Natural killer cell (primary cell): ENCODE measurements at regions not wholly inside any gene's neighbourhood (a gene's known extent, or its start where the extent isn't known, plus 50 kb on each side); places are given as distances from the start of the nearest gene placed in this dataset.

Source experiments
- ATAC-seq, 3 donors: fragments of 150-1000 bp in 2 of 3; fragments of 200-7000 bp in 1 of 3; cut with Tn5 transposase; 1 replicate in 1 of 3; 2 replicates in 2 of 3; pipeline ENCODE4 v1.10.0; 2021; ENCODE audit warnings: mild to moderate bottlenecking in 2 of 3, moderate library complexity in 2 of 3
- DNase-seq, 2 donors: peaks; one replicate each; pipeline versions ENCODE4 v3.0.0 to v3.0.0-alpha.2; 2013 to 2021; ENCODE audit warnings: mixed read lengths in 1 of 2
- H3K27ac ChIP-seq: one replicate; pipeline ENCODE4 v1.5.1; 2013; ENCODE audit warnings: mild to moderate bottlenecking, low read length
- H3K27me3 ChIP-seq: one replicate; pipeline ENCODE4 v1.6.1; 2013; ENCODE audit warnings: low read length; ENCODE audit not compliant: control insufficient read depth, insufficient read depth
- H3K36me3 ChIP-seq: one replicate; pipeline ENCODE4 v1.6.1; 2013; ENCODE audit warnings: low read length; ENCODE audit not compliant: control insufficient read depth, insufficient read depth
- H3K4me1 ChIP-seq: one replicate; pipeline ENCODE4 v1.6.1; 2013; ENCODE audit warnings: low read length; ENCODE audit not compliant: control insufficient read depth, insufficient read depth
- H3K4me3 ChIP-seq: one replicate; pipeline ENCODE4 v1.5.1; 2013; ENCODE audit warnings: low read length
- H3K9me3 ChIP-seq: one replicate; pipeline ENCODE4 v1.6.1; 2013; ENCODE audit warnings: low read length; ENCODE audit not compliant: control insufficient read depth, insufficient read depth
- H3K27ac Mint-ChIP-seq, 2 donors: one replicate each; pipeline ENCODE4 v1.8.0; 2022; ENCODE audit warnings: mild to moderate bottlenecking in 2 of 2, mixed read lengths in 2 of 2, moderate library complexity in 1 of 2
- H3K27me3 Mint-ChIP-seq, 2 donors: one replicate each; pipeline ENCODE4 v1.8.0; 2022; ENCODE audit warnings: low read depth in 2 of 2, mixed read lengths in 2 of 2
- H3K36me3 Mint-ChIP-seq: one replicate; pipeline ENCODE4 v1.8.0; 2022; ENCODE audit warnings: mixed read lengths
- H3K4me1 Mint-ChIP-seq, 2 donors: one replicate each; pipeline ENCODE4 v1.8.0; 2022; ENCODE audit warnings: mixed read lengths in 2 of 2
- H3K4me3 Mint-ChIP-seq: one replicate; pipeline ENCODE4 v1.8.0; 2022; ENCODE audit warnings: mild to moderate bottlenecking, moderate library complexity, mixed read lengths
- H3K9me3 Mint-ChIP-seq, 2 donors: one replicate each; pipeline ENCODE4 v1.8.0; 2022; ENCODE audit warnings: mixed read lengths in 2 of 2
- whole genome bisulfite sequencing: methylation state at CpG from one replicate; pipeline ENCODE4 v1.1.7; 2013; ENCODE audit warnings: missing lambda C conversion rate; ENCODE audit not compliant: insufficient coverage; 5-methylcytosine and 5-hydroxymethylcytosine counted together
- intact Hi-C: fragments of 100-400 bp; cut with micrococcal nuclease; formaldehyde crosslinking; loops from one replicate; pipeline ENCODE4 v1.14.2; 2022
- TF ChIP-seq, protein P1 (sequence below): fragments of 200-600 bp; IDR thresholded peaks from one replicate; pipeline ENCODE4 v1.8.0; 2022; ENCODE audit warnings: antibody characterized with exemption

GRCh38 chr2:16425462-16426336 is 239.9 kb downstream of the CYRIA start:
- H3K4me3 ChIP-seq: no peak overlapping the region
- no peak for DNase-seq
- no peaks in the 10 kb centered on the region for H3K4me1 ChIP-seq
- no peaks in the 10 kb centered on the region for H3K36me3 ChIP-seq
- no peaks in the 10 kb centered on the region for H3K4me1 Mint-ChIP-seq
- TF ChIP-seq, protein P1, sequence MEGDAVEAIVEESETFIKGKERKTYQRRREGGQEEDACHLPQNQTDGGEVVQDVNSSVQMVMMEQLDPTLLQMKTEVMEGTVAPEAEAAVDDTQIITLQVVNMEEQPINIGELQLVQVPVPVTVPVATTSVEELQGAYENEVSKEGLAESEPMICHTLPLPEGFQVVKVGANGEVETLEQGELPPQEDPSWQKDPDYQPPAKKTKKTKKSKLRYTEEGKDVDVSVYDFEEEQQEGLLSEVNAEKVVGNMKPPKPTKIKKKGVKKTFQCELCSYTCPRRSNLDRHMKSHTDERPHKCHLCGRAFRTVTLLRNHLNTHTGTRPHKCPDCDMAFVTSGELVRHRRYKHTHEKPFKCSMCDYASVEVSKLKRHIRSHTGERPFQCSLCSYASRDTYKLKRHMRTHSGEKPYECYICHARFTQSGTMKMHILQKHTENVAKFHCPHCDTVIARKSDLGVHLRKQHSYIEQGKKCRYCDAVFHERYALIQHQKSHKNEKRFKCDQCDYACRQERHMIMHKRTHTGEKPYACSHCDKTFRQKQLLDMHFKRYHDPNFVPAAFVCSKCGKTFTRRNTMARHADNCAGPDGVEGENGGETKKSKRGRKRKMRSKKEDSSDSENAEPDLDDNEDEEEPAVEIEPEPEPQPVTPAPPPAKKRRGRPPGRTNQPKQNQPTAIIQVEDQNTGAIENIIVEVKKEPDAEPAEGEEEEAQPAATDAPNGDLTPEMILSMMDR: no peak
- H3K9me3 Mint-ChIP-seq: no peaks in the 10 kb centered on the region
- H3K27ac ChIP-seq: no peak overlapping the region
- intact Hi-C loops: no loop called here
- peaks cover 0 to 3% of the 10 kb centered on the region in 2 donors for H3K27me3 Mint-ChIP-seq
- ATAC-seq: no peak
- no peak overlapping the region for H3K27ac Mint-ChIP-seq
- H3K36me3 Mint-ChIP-seq: no peaks in the 10 kb centered on the region
- H3K4me3 Mint-ChIP-seq: no peak overlapping the region
- 66% methylated on average over 6 of the region's 6 CpGs for WGBS
- H3K9me3 ChIP-seq: no peaks in the 10 kb centered on the region
- no peaks in the 10 kb centered on the region for H3K27me3 ChIP-seq

GRCh38 chr2:16420421-16420820 is 245.2 kb downstream of the CYRIA start:
- H3K27me3 Mint-ChIP-seq: peaks cover 0 to 2% of the 10 kb centered on the region in 2 donors
- Histone ChIP-seq H3K4me1 (no peaks in the 10 kb centered on the region), H3K36me3 (no peaks in the 10 kb centered on the region), H3K4me3 (no peak overlapping the region), H3K27me3 (no peaks in the 10 kb centered on the region), H3K27ac (no peak overlapping the region), H3K9me3 (no peaks in the 10 kb centered on the region)
- no peaks in the 10 kb centered on the region for H3K36me3 Mint-ChIP-seq
- TF ChIP-seq, protein P1: no peak
- intact Hi-C loops: no loop called here
- DNase-seq (no peak), ATAC-seq (no peak)
- H3K4me1 Mint-ChIP-seq: no peaks in the 10 kb centered on the region
- no peak overlapping the region for H3K27ac Mint-ChIP-seq
- H3K4me3 Mint-ChIP-seq: no peak overlapping the region
- peaks cover under 1 to 1% of the 10 kb centered on the region in 2 donors for H3K9me3 Mint-ChIP-seq
- whole genome bisulfite sequencing: 78% methylated on average over 1 of the region's 1 CpG

GRCh38 chr2:16417726-16418125 is 247.9 kb downstream of the CYRIA start:
- Histone ChIP-seq H3K27me3 (no peaks in the 10 kb centered on the region), H3K4me3 (no peak overlapping the region), H3K4me1 (no peaks in the 10 kb centered on the region), H3K27ac (no peak overlapping the region), H3K9me3 (no peaks in the 10 kb centered on the region), H3K36me3 (no peaks in the 10 kb centered on the region)
- DNase-seq: no peak
- Mint-ChIP-seq H3K4me1 (no peaks in the 10 kb centered on the region), H3K9me3 (peaks cover 2% of the 10 kb centered on the region in 2 donors), H3K27me3 (peaks cover 0 to 2% of the 10 kb centered on the region in 2 donors), H3K36me3 (no peaks in the 10 kb centered on the region), H3K27ac (no peak overlapping the region), H3K4me3 (no peak overlapping the region)
- intact Hi-C loops: no loop called here
- no peak for ATAC-seq
- TF ChIP-seq, protein P1: no peak
- WGBS: 69% methylated on average over 3 of the region's 3 CpGs
